Hematopoietic multipotent progenitor cell (in vitro differentiated cells): ENCODE measurements at regions not wholly inside any gene's neighbourhood (a gene's known extent, or its start where the extent isn't known, plus 50 kb on each side); places are given as distances from the start of the nearest gene placed in this dataset.
"Not testable (repeated sequence)": the region's sequence is repeated elsewhere in the genome, so short reads cannot be mapped to it uniquely, and the experiment has no call there.

Experiments
- DNase-seq, 3 donors: peaks; one replicate each; pipeline ENCODE4 v3.0.0-alpha.2; 2011 to 2015; ENCODE audit warnings: low read depth in 2 of 3, low spot score in 2 of 3

- DNase-seq = no peak
Measured at GRCh38 chr16:79959226-79959625, 358.7 kb upstream of the MAF start.

- no peak for DNase-seq
Measured at GRCh38 chr16:79954921-79955705, 354.6 kb upstream of the MAF start.

- no peak for DNase-seq
Measured at GRCh38 chr16:79950932-79951719, 350.6 kb upstream of the MAF start.

GRCh38 chr16:79949417-79949816 lies 348.9 kb upstream of the MAF start:
- DNase-seq = no peak

GRCh38 chr16:79947771-79948170 lies 347.2 kb upstream of the MAF start:
- no peak for DNase-seq

GRCh38 chr16:79946252-79946651 lies 345.7 kb upstream of the MAF start:
- DNase-seq = no peak

- no peak for DNase-seq
Measured at GRCh38 chr16:79943736-79944135, 343.2 kb upstream of the MAF start.

- DNase-seq = no peak
Measured at GRCh38 chr16:79938575-79938974, 338.0 kb upstream of the MAF start.

GRCh38 chr16:79937671-79938070 lies 337.1 kb upstream of the MAF start:
- DNase-seq = not testable (repeated sequence)

GRCh38 chr16:79933603-79934002 lies 333.1 kb upstream of the MAF start:
- no peak for DNase-seq

- no peak for DNase-seq
Measured at GRCh38 chr16:79932572-79932971, 332.0 kb upstream of the MAF start.

GRCh38 chr16:79931721-79932120 lies 331.2 kb upstream of the MAF start:
- no peak for DNase-seq

GRCh38 chr16:79929260-79929965 lies 328.9 kb upstream of the MAF start:
- no peak for DNase-seq

- no peak for DNase-seq
Measured at GRCh38 chr16:79928142-79928873, 327.8 kb upstream of the MAF start.

- DNase-seq = no peak
Measured at GRCh38 chr16:79926451-79927205, 326.1 kb upstream of the MAF start.

- DNase-seq = no peak
Measured at GRCh38 chr16:79923431-79923830, 322.9 kb upstream of the MAF start.

- DNase-seq = no peak
Measured at GRCh38 chr16:79920685-79921084, 320.1 kb upstream of the MAF start.

- DNase-seq = no peak
Measured at GRCh38 chr16:79918916-79919315, 318.4 kb upstream of the MAF start.

- DNase-seq = no peak
Measured at GRCh38 chr16:79915761-79916160, 315.2 kb upstream of the MAF start.
